ENCODE measurements at regions not wholly inside any gene's neighbourhood (a gene's known extent, or its start where the extent isn't known, plus 50 kb on each side); places are given as distances from the start of the nearest gene placed in this dataset.

- no peak overlapping the region for H3K27ac Mint-ChIP-seq (ENCODE audit: unreplicated experiment)
- H3K9me3 Mint-ChIP-seq = no peaks in the 10 kb centered on the region
- no peaks in the 10 kb centered on the region for H3K36me3 Mint-ChIP-seq (ENCODE audit: low read depth)
- DNase-seq (ENCODE audit: low read depth, low spot score) = no peak
- TF ChIP-seq CTCF (conservative IDR thresholded peaks at IDR 0.05) = no peak
- no peak overlapping the region for H3K4me3 Mint-ChIP-seq
- H3K27me3 Mint-ChIP-seq (ENCODE audit: low read depth) = peaks cover 74% of the 10 kb centered on the region
- peaks cover 12% of the 10 kb centered on the region for H3K4me1 Mint-ChIP-seq
Measured at GRCh38 chr20:22513574-22513973, 70.8 kb downstream of the FOXA2 start.

DNA sequence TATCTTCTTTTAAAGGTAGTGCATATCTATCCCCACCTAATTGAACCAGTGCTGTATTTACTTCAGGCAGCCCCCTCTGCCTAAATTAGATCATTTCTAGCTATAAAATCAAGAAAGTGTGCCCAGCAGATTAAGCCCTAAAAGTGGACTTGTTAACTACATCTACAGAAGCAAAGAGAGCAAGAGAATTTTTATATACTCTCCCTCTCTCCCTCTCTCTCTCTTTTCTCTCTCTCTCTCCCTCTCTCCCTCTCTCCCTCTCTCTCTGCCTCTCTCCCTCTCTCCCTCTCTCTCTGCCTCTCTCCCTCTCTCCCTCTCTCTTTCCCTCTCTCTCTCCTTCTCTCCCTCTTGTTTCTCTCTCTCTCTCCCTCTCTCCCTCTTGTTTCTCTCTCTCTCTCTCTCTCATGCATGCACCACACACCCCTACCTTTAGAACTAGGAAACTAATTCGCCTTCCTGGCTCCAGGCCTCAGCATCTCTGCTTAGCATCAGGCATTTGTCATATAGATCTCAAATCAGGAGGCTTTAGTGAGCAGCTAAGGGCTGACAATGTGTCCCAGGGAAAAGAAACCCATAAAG, 71.4 kb downstream of the FOXA2 start:
- DNase-seq (ENCODE audit: low read depth, low spot score) = no peak
- H3K27me3 Mint-ChIP-seq (ENCODE audit: low read depth) = peaks cover 74% of the 10 kb centered on the region
- no peak overlapping the region for H3K27ac Mint-ChIP-seq (ENCODE audit: unreplicated experiment)
- no peaks in the 10 kb centered on the region for H3K9me3 Mint-ChIP-seq
- H3K36me3 Mint-ChIP-seq (ENCODE audit: low read depth) = no peaks in the 10 kb centered on the region
- H3K4me1 Mint-ChIP-seq = peaks cover 18% of the 10 kb centered on the region
- no peak for TF ChIP-seq CTCF (conservative IDR thresholded peaks at IDR 0.05)
- no peak overlapping the region for H3K4me3 Mint-ChIP-seq

GRCh38 chr20:22511943-22512910, 72.1 kb downstream of the FOXA2 start:
- Mint-ChIP-seq H3K27me3 (ENCODE audit: low read depth) (peaks cover 78% of the 10 kb centered on the region), H3K4me1 (peaks cover 20% of the 10 kb centered on the region), H3K4me3 (no peak overlapping the region), H3K36me3 (ENCODE audit: low read depth) (no peaks in the 10 kb centered on the region), H3K9me3 (no peaks in the 10 kb centered on the region), H3K27ac (ENCODE audit: unreplicated experiment) (no peak overlapping the region)
- DNase-seq (ENCODE audit: low read depth, low spot score) = no peak
- no peak for TF ChIP-seq CTCF (conservative IDR thresholded peaks at IDR 0.05)

DNA sequence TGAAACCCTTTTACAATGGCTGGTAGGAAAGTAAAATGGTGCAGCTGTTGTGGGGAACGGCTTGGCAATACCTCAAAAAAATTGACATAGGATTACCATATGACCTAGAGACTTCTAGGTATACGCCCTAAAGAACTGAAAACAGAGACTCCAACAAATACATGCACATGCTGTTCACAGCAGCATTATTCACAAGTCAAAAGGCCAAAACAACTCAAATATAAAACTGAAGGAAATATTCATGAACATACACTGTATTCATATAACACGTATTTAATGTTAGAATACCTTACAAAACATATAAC, 74.6 kb downstream of the FOXA2 start:
- Mint-ChIP-seq H3K4me3 (no peak overlapping the region), H3K27me3 (ENCODE audit: low read depth) (peaks cover 70% of the 10 kb centered on the region), H3K27ac (ENCODE audit: unreplicated experiment) (no peak overlapping the region), H3K9me3 (no peaks in the 10 kb centered on the region), H3K36me3 (ENCODE audit: low read depth) (no peaks in the 10 kb centered on the region), H3K4me1 (peaks cover 20% of the 10 kb centered on the region)
- TF ChIP-seq CTCF (conservative IDR thresholded peaks at IDR 0.05) = no peak
- no peak for DNase-seq (ENCODE audit: low read depth, low spot score)

DNA sequence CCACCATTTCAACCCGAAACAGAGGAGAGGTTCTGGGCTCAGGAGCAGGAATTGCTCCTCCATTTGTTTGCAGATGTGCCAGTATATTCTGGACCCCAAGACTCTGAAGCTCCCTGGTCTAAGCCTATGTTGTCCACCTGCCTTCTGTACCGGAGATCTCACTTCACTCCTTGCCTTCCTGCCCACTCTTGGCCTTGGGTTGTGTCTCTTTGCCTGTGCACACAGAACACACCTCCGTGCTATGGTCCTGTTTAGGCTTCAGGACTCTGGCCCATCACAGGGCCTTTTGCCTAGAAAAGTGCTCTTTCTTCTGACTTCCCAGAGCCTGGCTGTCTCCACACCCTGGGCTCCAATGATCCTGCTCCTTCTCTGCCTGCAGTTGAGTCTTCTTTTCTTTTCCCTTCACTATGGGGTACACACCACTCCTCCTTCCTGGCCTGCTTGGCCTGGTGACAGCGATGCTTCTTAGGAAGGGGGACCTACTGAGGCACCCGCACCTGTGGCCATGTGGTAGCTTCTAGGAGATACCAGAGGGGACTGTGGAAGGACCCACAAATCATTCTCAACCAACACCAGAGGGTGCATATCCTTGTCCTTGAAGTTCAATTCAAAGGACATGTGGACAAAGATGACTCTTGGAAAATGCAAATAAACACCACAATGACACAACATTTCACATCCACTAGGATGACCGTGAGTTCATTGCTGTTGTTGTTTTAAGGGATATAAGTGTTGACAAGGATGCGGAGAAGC, 75.1 kb downstream of the FOXA2 start:
- no peak for DNase-seq (ENCODE audit: low read depth, low spot score)
- Mint-ChIP-seq H3K27me3 (ENCODE audit: low read depth) (peaks cover 75% of the 10 kb centered on the region), H3K9me3 (no peaks in the 10 kb centered on the region), H3K4me3 (no peak overlapping the region), H3K36me3 (ENCODE audit: low read depth) (no peaks in the 10 kb centered on the region), H3K27ac (ENCODE audit: unreplicated experiment) (no peak overlapping the region), H3K4me1 (peaks cover 20% of the 10 kb centered on the region)
- TF ChIP-seq CTCF (conservative IDR thresholded peaks at IDR 0.05) = no peak

All from neural crest cell (in vitro differentiated cells).